B cell (primary cell): ENCODE measurements at regions not wholly inside any gene's neighbourhood (a gene's known extent, or its start where the extent isn't known, plus 50 kb on each side); places are given as distances from the start of the nearest gene placed in this dataset.
"Not testable (repeated sequence)": the region's sequence is repeated elsewhere in the genome, so short reads cannot be mapped to it uniquely, and the experiment has no call there.

Experiments used
- ATAC-seq: fragments of 200-7000 bp; cut with Tn5 transposase; one replicate; pipeline ENCODE4 v1.10.0; 2021; ENCODE audit warnings: low read depth, mild to moderate bottlenecking, moderate number of reproducible peaks, moderate library complexity
- CTCF ChIA-PET: fragments of 350-600 bp; sonication (Branson Sonifier 250); formaldehyde crosslinking; loops from one replicate; lab custom pipeline; 2021; ENCODE audit warnings: antibody characterized with exemption, inconsistent platforms; lab: Charles Lee
- POLR2A ChIA-PET: fragments of 350-600 bp; sonication (Branson Sonifier 250); formaldehyde crosslinking; loops from one replicate; lab custom pipeline; 2021; ENCODE audit warnings: antibody characterized with exemption; lab: Charles Lee
- DNase-seq: peaks from one replicate; pipeline ENCODE4 v3.0.0; 2013
- H2AFZ ChIP-seq: 2 replicates; pipeline ENCODE4 v1.6.1; 2012; ENCODE audit warnings: mild to moderate bottlenecking, low read depth, low read length; ENCODE audit not compliant: insufficient read depth, poor library complexity, severe bottlenecking
- H3K27ac ChIP-seq, 2 donors: 1 replicate in 1 of 2; 2 replicates in 1 of 2; pipeline ENCODE4 v1.5.1; 2012 to 2013; ENCODE audit warnings: low read length in 2 of 2, mild to moderate bottlenecking in 2 of 2, moderate library complexity in 1 of 2
- H3K27me3 ChIP-seq, 4 experiments: fragments of 200-600 bp in 1 of 4; sonication (generic) in 1 of 4; replicated peaks in 1 of 4; 1 replicate in 2 of 4; 2 replicates in 2 of 4; pipeline versions ENCODE4 v1.6.1 to v1.7.0; 2013 to 2016; ENCODE audit warnings: low read length in 3 of 4, mild to moderate bottlenecking in 2 of 4, mixed read lengths in 1 of 4, moderate library complexity in 1 of 4; ENCODE audit not compliant: insufficient read depth in 4 of 4, control insufficient read depth in 3 of 4; ENCODE audit errors: control extremely low read depth in 1 of 4
- H3K36me3 ChIP-seq, 2 experiments: replicated peaks in 1 of 2; 1 replicate in 1 of 2; 2 replicates in 1 of 2; pipeline versions ENCODE4 v1.6.1 to v1.7.1; 2013; ENCODE audit warnings: low read length in 1 of 2; ENCODE audit not compliant: insufficient read depth in 2 of 2, control insufficient read depth in 1 of 2; ENCODE audit errors: control extremely low read depth in 1 of 2, extremely low read depth in 1 of 2
- H3K4me1 ChIP-seq, 2 donors: fragments of 200-600 bp in 1 of 2; sonication (generic) in 1 of 2; 1 replicate in 1 of 2; 2 replicates in 1 of 2; pipeline versions ENCODE4 v1.5.1 to v1.6.1; 2013 to 2017; ENCODE audit warnings: low read length in 2 of 2; ENCODE audit not compliant: control insufficient read depth in 2 of 2, insufficient read depth in 2 of 2
- H3K4me2 ChIP-seq: replicated peaks from 2 replicates; pipeline ENCODE3; 2012; ENCODE audit warnings: mild to moderate bottlenecking, low read depth, low read length; ENCODE audit not compliant: poor library complexity, severe bottlenecking
- H3K4me3 ChIP-seq, 5 experiments: fragments of 200-600 bp in 1 of 5; sonication (generic) in 1 of 5; 1 replicate in 3 of 5; 2 replicates in 2 of 5; pipeline versions ENCODE4 v1.5.1 to v1.7.0; 2011 to 2016; ENCODE audit warnings: low read length in 4 of 5, mild to moderate bottlenecking in 4 of 5, low read depth in 2 of 5, control low read depth in 1 of 5, moderate library complexity in 1 of 5; ENCODE audit not compliant: insufficient read depth in 1 of 5; ENCODE audit errors: control extremely low read depth in 1 of 5, extremely low read depth in 1 of 5
- H3K79me2 ChIP-seq: fragments of 200-600 bp; sonication (generic); one replicate; pipeline ENCODE4 v1.6.0; 2016; ENCODE audit warnings: low read length; ENCODE audit not compliant: control insufficient read depth, insufficient read depth
- H3K9ac ChIP-seq: fragments of 200-600 bp; sonication (generic); 2 replicates; pipeline ENCODE4 v1.6.1; 2017; ENCODE audit warnings: mild to moderate bottlenecking, low read length, moderate library complexity
- H3K9me3 ChIP-seq, 3 donors: one replicate each; pipeline versions ENCODE4 v1.6.1 to v1.7.1; 2013; ENCODE audit warnings: low read length in 2 of 3; ENCODE audit not compliant: control insufficient read depth in 2 of 3, insufficient read depth in 1 of 3; ENCODE audit errors: control extremely low read depth in 1 of 3
- H4K20me1 ChIP-seq: 2 replicates; pipeline ENCODE4 v1.6.0; 2012; ENCODE audit warnings: mild to moderate bottlenecking, low read length; ENCODE audit not compliant: insufficient read depth, control insufficient read depth, poor library complexity, severe bottlenecking
- H3K27ac Mint-ChIP-seq: one replicate; pipeline ENCODE4 v1.8.0; 2021; ENCODE audit warnings: mixed read lengths
- H3K27me3 Mint-ChIP-seq: one replicate; pipeline ENCODE4 v1.8.0; 2021; ENCODE audit warnings: mixed read lengths
- H3K4me1 Mint-ChIP-seq: one replicate; pipeline ENCODE4 v1.8.0; 2021; ENCODE audit warnings: mixed read lengths
- H3K4me3 Mint-ChIP-seq: one replicate; pipeline ENCODE4 v1.8.0; 2021; ENCODE audit warnings: mixed read lengths
- H3K9me3 Mint-ChIP-seq: one replicate; pipeline ENCODE4 v1.8.0; 2022; ENCODE audit warnings: mixed read lengths; ENCODE audit not compliant: insufficient read depth
- CTCF ChIP-seq: fragments of 200-600 bp; IDR thresholded peaks from one replicate; pipeline ENCODE4 v1.8.0; 2022; ENCODE audit warnings: antibody characterized with exemption, mild to moderate bottlenecking
- EZH2 ChIP-seq: IDR thresholded peaks from 2 replicates; pipeline ENCODE4 v1.6.1; 2012; ENCODE audit warnings: borderline replicate concordance, low read depth, mild to moderate bottlenecking, moderate library complexity, low read length; ENCODE audit not compliant: insufficient read depth, poor library complexity, severe bottlenecking
- WGBS: methylation state at CpG from one replicate; pipeline ENCODE4 v1.1.5; 2013; ENCODE audit warnings: missing lambda C conversion rate; ENCODE audit not compliant: insufficient coverage; 5-methylcytosine and 5-hydroxymethylcytosine counted together
- intact Hi-C: fragments of 100-400 bp; cut with micrococcal nuclease; formaldehyde crosslinking; loops from one replicate; pipeline ENCODE4 v1.10.0; 2022

DNA sequence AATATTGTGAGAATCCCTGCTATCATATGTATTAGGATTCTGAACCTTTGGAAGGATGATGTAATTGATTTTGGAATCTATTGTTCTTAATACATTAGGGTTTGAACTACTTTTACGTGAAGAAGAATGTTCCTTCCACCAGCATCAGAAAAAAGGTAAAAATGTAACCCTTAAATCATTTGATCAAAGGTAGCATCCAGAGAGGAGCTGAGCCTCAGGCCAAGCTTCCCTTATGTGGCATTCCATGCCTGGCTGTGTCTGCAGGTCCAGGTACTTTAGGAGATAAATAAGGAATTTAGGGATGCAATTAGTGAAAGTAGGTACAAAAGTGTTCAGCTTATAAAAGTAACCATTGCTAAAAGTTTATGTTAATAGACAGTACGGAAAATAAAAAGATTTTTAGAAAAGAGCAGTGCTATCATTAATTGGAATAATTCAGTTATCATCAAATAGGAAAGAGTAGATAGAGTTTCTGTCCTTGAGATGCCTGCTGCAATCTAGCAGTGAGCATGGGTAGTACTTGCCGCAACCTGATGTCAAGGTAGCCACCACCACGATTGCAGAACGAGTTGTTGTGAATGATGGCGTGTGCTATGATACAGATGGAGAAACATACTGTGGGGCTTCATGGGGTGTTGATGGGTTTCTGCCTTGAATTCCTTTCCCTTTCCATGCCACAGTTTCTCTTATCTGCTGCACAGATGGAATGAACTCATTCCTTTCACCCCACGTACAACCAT is 228.8 kb downstream of the GATA3 start:
- H3K79me2 ChIP-seq: no peaks in the 10 kb centered on the region
- Mint-ChIP-seq H3K9me3 (peaks cover 2% of the 10 kb centered on the region), H3K27ac (no peak overlapping the region), H3K27me3 (peaks cover 8% of the 10 kb centered on the region), H3K4me3 (no peak overlapping the region), H3K4me1 (no peaks in the 10 kb centered on the region)
- 90% methylated on average over 2 of the region's 7 CpGs for WGBS
- no peaks in the 10 kb centered on the region for H3K4me1 ChIP-seq
- H3K27me3 ChIP-seq: no peaks in the 10 kb centered on the region
- POLR2A ChIA-PET: no interaction called here
- CTCF ChIA-PET: no interaction called here
- ATAC-seq (no peak), DNase-seq (no peak)
- H3K9me3 ChIP-seq: peaks cover 0 to 3% (median 0%) of the 10 kb centered on the region in 3 donors
- intact Hi-C loops: no loop called here
- TF ChIP-seq EZH2 (no peak), CTCF (no peak)
- no peak overlapping the region for H3K9ac ChIP-seq
- H3K27ac ChIP-seq: no peak overlapping the region
- no peak overlapping the region for H3K4me3 ChIP-seq
- no peaks in the 10 kb centered on the region for H3K36me3 ChIP-seq
- H3K4me2 ChIP-seq: no peak overlapping the region
- no peaks in the 10 kb centered on the region for H4K20me1 ChIP-seq
- H2AFZ ChIP-seq: no peak overlapping the region

DNA sequence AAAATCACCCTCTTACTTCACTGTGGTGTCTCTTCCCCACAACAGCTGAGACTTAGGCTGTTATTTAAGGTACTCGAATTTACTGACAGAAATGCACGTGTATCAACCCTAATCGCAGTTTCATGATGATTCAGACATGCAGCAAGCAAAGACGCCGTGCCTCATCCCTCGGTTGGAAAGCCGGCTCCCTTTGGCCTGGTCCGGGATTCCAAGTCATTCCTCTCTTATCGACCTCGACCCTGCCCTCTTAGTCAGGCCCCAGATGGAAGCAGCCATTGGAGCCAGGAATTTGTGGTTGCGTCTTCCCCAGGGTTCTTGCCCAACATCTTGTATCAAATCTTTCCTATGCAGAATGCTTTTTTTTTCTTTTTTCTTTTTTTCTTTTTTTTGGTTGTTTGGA is 229.5 kb downstream of the GATA3 start:
- TF ChIP-seq CTCF (no peak), EZH2 (no peak)
- H3K9me3 Mint-ChIP-seq: peaks cover 2% of the 10 kb centered on the region
- no peak for DNase-seq
- Histone ChIP-seq H3K9me3 (peaks cover 0 to 3% (median 0%) of the 10 kb centered on the region in 3 donors), H3K27me3 (no peaks in the 10 kb centered on the region), H3K4me3 (no peak overlapping the region), H3K79me2 (no peaks in the 10 kb centered on the region), H2AFZ (no peak overlapping the region), H3K36me3 (no peaks in the 10 kb centered on the region), H3K4me1 (no peaks in the 10 kb centered on the region), H3K9ac (no peak overlapping the region), H4K20me1 (no peaks in the 10 kb centered on the region), H3K27ac (no peak overlapping the region), H3K4me2 (no peak overlapping the region)
- ChIA-PET CTCF (no interaction called here), POLR2A (no interaction called here)
- no peaks in the 10 kb centered on the region for H3K4me1 Mint-ChIP-seq
- 92% methylated on average over 10 of the region's 11 CpGs for WGBS
- H3K27ac Mint-ChIP-seq: no peak overlapping the region
- no peak for ATAC-seq
- H3K4me3 Mint-ChIP-seq: no peak overlapping the region
- intact Hi-C loops: no loop called here
- H3K27me3 Mint-ChIP-seq: peaks cover 8% of the 10 kb centered on the region

- intact Hi-C loops, H4K20me1 ChIP-seq, H3K9me3 ChIP-seq, H3K4me3 ChIP-seq, H3K27me3 Mint-ChIP-seq, H3K9ac ChIP-seq, H3K4me1 ChIP-seq, H3K9me3 Mint-ChIP-seq, CTCF ChIA-PET, DNase-seq, H3K79me2 ChIP-seq, H3K4me2 ChIP-seq, H3K27me3 ChIP-seq, H3K4me1 Mint-ChIP-seq, H3K27ac ChIP-seq, H3K27ac Mint-ChIP-seq, POLR2A ChIA-PET, ATAC-seq, H3K4me3 Mint-ChIP-seq, H3K36me3 ChIP-seq, H2AFZ ChIP-seq: not testable (repeated sequence)
- WGBS: no CpG with 5 or more reads among the region's 4 CpGs
Measured at GRCh38 chr10:8285970-8286369, 231.5 kb downstream of the GATA3 start.
